HFFc6 (cell line): ENCODE measurements at regions not wholly inside any gene's neighbourhood (a gene's known extent, or its start where the extent isn't known, plus 50 kb on each side); places are given as distances from the start of the nearest gene placed in this dataset.

Experiments
- DNase-seq: peaks from one replicate; pipeline ENCODE4 v3.0.0-alpha.2; 2018
- H3K27ac Mint-ChIP-seq: 2 replicates; pipeline ENCODE4 v1.8.0; 2020; ENCODE audit warnings: mild to moderate bottlenecking, mixed read lengths
- H3K27me3 Mint-ChIP-seq: 2 replicates; pipeline ENCODE4 v1.8.0; 2021; ENCODE audit warnings: mild to moderate bottlenecking, moderate library complexity, mixed read lengths; ENCODE audit not compliant: insufficient read depth
- H3K36me3 Mint-ChIP-seq: 2 replicates; pipeline ENCODE4 v1.8.0; 2021; ENCODE audit warnings: low read depth, mixed read lengths
- H3K4me1 Mint-ChIP-seq: 2 replicates; pipeline ENCODE4 v1.8.0; 2020; ENCODE audit warnings: low read depth, mixed read lengths
- H3K4me3 Mint-ChIP-seq: 2 replicates; pipeline ENCODE4 v1.8.0; 2020; ENCODE audit warnings: mild to moderate bottlenecking, moderate library complexity, mixed read lengths
- H3K9me3 Mint-ChIP-seq: 2 replicates; pipeline ENCODE4 v1.8.0; 2020; ENCODE audit warnings: mild to moderate bottlenecking, mixed read lengths
- TF ChIP-seq, protein P1 (sequence below): fragments of 200-600 bp; sonication (generic); IDR thresholded peaks from 2 replicates; pipeline ENCODE4 v1.5.0; 2021; ENCODE audit warnings: antibody characterized with exemption, mild to moderate bottlenecking

DNA sequence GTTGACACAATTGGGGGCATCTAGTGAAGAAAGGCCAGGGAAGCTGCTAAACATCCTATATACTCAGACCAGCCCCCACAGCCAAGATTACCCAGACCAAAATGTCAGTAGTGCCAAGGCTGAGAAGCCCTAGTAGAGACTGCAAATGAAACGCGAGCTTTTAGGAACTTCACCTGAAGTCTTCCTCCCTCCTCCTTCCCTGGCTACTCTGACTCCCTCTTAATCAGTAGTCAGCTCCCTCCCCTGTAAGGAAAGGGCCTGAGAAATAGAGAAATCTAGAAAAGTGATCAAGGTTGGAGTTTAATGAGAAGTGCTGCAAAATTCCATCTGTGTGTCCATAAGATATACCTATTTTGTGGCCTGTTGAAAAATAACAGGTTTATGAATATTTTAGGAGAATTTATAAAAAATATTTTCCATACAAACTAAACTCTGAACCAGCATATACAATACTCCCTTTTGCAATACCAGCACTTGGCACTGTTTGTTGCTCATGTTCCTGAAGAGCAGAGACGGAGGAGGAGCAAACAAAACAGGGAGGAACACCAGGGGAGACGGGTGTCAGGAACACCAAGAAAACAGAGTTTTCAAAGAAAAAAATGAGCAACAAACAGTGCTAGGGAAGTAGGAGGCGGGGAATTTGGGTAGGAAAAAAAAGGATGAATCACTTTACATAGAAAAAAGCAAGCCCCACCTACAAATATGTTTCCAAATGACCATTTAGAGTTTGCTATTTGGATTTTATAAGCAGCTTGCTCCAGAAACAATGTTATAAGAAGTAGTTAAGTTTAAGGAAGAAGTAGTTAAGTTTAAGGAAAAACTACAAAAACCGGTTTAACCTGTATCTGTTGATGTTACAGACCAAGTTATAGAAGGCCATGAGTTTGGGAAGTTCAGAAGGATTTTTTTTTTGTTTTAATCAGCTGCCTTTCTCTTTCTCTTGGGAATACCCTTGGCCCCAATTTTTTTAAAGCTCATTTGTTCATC lies 282.1 kb upstream of the GRIP1 start:
- H3K4me1 Mint-ChIP-seq, result no peaks in the 10 kb centered on the region
- H3K27me3 Mint-ChIP-seq, result no peaks in the 10 kb centered on the region
- no peak for DNase-seq
- H3K36me3 Mint-ChIP-seq, result no peaks in the 10 kb centered on the region
- peaks cover 13% of the 10 kb centered on the region for H3K9me3 Mint-ChIP-seq
- H3K27ac Mint-ChIP-seq, result no peak overlapping the region
- TF ChIP-seq, protein P1, sequence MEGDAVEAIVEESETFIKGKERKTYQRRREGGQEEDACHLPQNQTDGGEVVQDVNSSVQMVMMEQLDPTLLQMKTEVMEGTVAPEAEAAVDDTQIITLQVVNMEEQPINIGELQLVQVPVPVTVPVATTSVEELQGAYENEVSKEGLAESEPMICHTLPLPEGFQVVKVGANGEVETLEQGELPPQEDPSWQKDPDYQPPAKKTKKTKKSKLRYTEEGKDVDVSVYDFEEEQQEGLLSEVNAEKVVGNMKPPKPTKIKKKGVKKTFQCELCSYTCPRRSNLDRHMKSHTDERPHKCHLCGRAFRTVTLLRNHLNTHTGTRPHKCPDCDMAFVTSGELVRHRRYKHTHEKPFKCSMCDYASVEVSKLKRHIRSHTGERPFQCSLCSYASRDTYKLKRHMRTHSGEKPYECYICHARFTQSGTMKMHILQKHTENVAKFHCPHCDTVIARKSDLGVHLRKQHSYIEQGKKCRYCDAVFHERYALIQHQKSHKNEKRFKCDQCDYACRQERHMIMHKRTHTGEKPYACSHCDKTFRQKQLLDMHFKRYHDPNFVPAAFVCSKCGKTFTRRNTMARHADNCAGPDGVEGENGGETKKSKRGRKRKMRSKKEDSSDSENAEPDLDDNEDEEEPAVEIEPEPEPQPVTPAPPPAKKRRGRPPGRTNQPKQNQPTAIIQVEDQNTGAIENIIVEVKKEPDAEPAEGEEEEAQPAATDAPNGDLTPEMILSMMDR, result no peak
- no peak overlapping the region for H3K4me3 Mint-ChIP-seq

DNA sequence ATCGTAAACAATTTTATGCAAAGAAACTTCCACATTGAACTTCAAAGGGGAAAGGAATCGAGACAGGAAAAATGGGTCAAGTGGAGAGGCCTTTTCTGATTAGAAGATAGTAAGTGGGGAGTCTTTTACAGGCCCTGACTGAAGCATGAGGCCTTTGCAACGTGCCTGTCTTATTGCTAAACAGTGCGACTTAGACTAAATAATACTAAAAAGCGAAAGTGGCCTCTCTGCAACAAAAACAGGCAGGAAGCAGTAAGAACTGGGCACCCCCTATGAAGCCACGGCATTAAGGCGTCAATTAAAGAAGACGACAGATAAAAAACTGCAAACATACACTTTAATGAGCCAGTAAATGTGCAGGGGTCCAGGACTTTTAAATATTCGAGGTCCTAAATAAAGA lies 283.4 kb upstream of the GRIP1 start:
- H3K4me1 Mint-ChIP-seq, result no peaks in the 10 kb centered on the region
- no peak overlapping the region for H3K27ac Mint-ChIP-seq
- no peak for DNase-seq
- TF ChIP-seq, protein P1, result no peak
- peaks cover 13% of the 10 kb centered on the region for H3K9me3 Mint-ChIP-seq
- H3K27me3 Mint-ChIP-seq, result no peaks in the 10 kb centered on the region
- H3K4me3 Mint-ChIP-seq, result no peak overlapping the region
- no peaks in the 10 kb centered on the region for H3K36me3 Mint-ChIP-seq

DNA sequence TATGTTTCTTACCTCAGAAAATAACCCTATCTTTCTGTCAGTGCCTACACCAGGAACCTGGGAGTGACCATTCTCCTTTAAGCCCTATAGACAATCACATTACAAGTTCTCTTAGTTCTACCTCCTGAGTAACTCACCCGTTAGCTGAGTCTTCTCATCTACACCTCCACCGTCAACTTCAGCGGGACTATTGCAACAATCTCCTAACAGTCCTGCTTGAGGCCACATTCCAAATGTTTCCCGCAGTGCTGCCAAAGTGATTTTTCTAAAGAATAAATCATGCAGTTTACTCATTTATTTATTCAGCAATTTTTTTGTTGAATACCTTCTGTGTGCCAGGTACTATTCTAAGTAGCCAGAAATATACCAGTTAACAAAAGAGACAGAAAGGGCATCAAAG lies 285.0 kb upstream of the GRIP1 start:
- no peaks in the 10 kb centered on the region for H3K36me3 Mint-ChIP-seq
- no peak for DNase-seq
- TF ChIP-seq, protein P1, result no peak
- H3K9me3 Mint-ChIP-seq, result peaks cover 17% of the 10 kb centered on the region
- H3K27me3 Mint-ChIP-seq, result no peaks in the 10 kb centered on the region
- H3K4me3 Mint-ChIP-seq, result no peak overlapping the region
- H3K4me1 Mint-ChIP-seq, result no peaks in the 10 kb centered on the region
- no peak overlapping the region for H3K27ac Mint-ChIP-seq

DNA sequence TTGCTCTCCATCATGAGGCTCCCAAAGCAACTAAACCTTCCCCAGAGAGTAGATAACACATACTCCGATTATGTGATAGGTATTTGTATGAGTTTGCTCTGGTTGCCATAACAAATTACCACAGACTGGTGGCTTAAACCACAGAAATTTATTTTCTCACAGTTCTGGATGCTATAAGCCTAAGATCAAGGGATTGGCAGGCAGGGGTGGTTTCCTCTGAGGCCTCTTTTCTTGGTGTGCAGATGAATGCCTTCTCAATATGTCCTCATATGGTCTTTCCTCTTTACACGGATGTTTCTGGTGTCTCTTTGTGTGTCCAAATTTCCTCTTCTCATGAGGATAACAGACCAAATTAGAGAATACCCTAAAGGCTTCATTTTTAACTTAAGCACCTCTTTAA lies 285.8 kb upstream of the GRIP1 start:
- no peak overlapping the region for H3K4me3 Mint-ChIP-seq
- no peaks in the 10 kb centered on the region for H3K27me3 Mint-ChIP-seq
- peaks cover 19% of the 10 kb centered on the region for H3K9me3 Mint-ChIP-seq
- no peak for DNase-seq
- no peaks in the 10 kb centered on the region for H3K36me3 Mint-ChIP-seq
- TF ChIP-seq, protein P1, result no peak
- no peaks in the 10 kb centered on the region for H3K4me1 Mint-ChIP-seq
- H3K27ac Mint-ChIP-seq, result no peak overlapping the region; the same call in 1 of the 2 replicates

DNA sequence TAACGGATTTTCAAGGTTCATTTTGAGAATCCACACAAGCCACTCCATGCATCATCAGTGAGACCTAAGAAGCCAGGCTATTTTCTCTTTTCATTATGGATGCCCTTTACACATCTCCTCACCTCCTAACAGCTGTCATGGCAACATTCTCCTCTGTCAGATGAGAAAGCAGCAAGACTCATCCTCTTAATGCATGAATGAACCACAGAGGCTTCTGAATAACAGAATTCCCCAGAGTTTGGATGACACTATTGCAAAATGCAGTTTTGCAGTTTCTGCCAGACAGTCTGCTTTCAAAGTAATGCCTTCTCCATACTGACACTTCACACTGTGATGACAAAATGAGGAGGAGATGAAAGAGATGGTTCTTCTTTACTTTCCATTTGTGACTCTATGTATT lies 286.7 kb upstream of the GRIP1 start:
- Mint-ChIP-seq H3K4me1 (no peaks in the 10 kb centered on the region), H3K36me3 (no peaks in the 10 kb centered on the region), H3K4me3 (no peak overlapping the region), H3K27me3 (no peaks in the 10 kb centered on the region), H3K27ac (no peak overlapping the region), H3K9me3 (peaks cover 19% of the 10 kb centered on the region)
- TF ChIP-seq, protein P1, result no peak
- DNase-seq, result no peak
